ENCODE measurements at regions not wholly inside any gene's neighbourhood (a gene's known extent, or its start where the extent isn't known, plus 50 kb on each side); places are given as distances from the start of the nearest gene placed in this dataset.
A peak's percentile ranks its signal among the peaks of the same experiment; 100 is the strongest.

- peak; percentile 20; the same call in 1 of the 2 replicates for TF ChIP-seq POLR2AphosphoS5 (IDR thresholded peaks at IDR 0.05; ENCODE audit: control insufficient read depth, insufficient read depth, low read depth, low read length)
- TF ChIP-seq KDM1A (IDR thresholded peaks at IDR 0.05): peak; percentile 45 to 48
- no peak for TF ChIP-seq SREBF2 (CRISPR knock-in tag; IDR thresholded peaks at IDR 0.05)
- TF ChIP-seq TCF3 (CRISPR knock-in tag; IDR thresholded peaks at IDR 0.05): peak; percentile 58
- peak; percentile 65 for TF ChIP-seq CBFA2T2 (conservative IDR thresholded peaks at IDR 0.05)
- TF ChIP-seq NFIC (IDR thresholded peaks at IDR 0.05): peak; percentile 68
Observed at GRCh38 chr4:23485801-23486200, 404.0 kb downstream of the PPARGC1A start (continued).

- Histone ChIP-seq H3K36me3 (ENCODE audit: control insufficient read depth, insufficient read depth, low read length) (no peaks in the 10 kb centered on the region), H3K4me3 (no peak overlapping the region), H3K9ac (ENCODE audit: insufficient read depth in 1 of 2, low read depth in 2 of 2, low read length in 2 of 2) (no peak overlapping the region), H3K4me1 (replicated peaks in 1 of 2; ENCODE audit: control insufficient read depth in 2 of 2, insufficient read depth in 2 of 2, low read length in 2 of 2) (no peaks in the 10 kb centered on the region), H3K9me3 (replicated peaks; ENCODE audit: control insufficient read depth, insufficient read depth, low read depth, low read length) (no peaks in the 10 kb centered on the region), H4K20me1 (replicated peaks; ENCODE audit: control insufficient read depth, insufficient read depth, low read length) (no peaks in the 10 kb centered on the region), H3K79me2 (ENCODE audit: control insufficient read depth, insufficient read depth, low read length) (no peaks in the 10 kb centered on the region), H2AFZ (ENCODE audit: low read depth, low read length) (no peak overlapping the region), H3K4me2 (ENCODE audit: insufficient read depth, low read length) (no peak overlapping the region), H3K9me1 (ENCODE audit: control insufficient read depth, insufficient read depth, low read length) (no peaks in the 10 kb centered on the region), H3K27ac (ENCODE audit: extremely low read depth, low read depth, low read length) (no peak overlapping the region), H3K27me3 (ENCODE audit: control insufficient read depth in 2 of 2, insufficient read depth in 2 of 2, low read length in 2 of 2) (no peaks in the 10 kb centered on the region)
- ChIA-PET CTCF (ENCODE audit: low intra/inter-chr PET ratio) (no interaction called here), POLR2A (no interaction called here)
- BruUV-seq (replicated peaks): no TSS peak
- no peak for TF ChIP-seq RBM25 (IDR thresholded peaks at IDR 0.05; ENCODE audit: low read depth, low read length, severe bottlenecking)
- no peak for TF ChIP-seq CC2D1A (IDR thresholded peaks at IDR 0.05)
- no peak for TF ChIP-seq ARID4B (CRISPR knock-in tag; IDR thresholded peaks at IDR 0.05)
- DNase-seq (ENCODE audit: extremely low read depth in 1 of 4, low spot score in 3 of 4) (no peak), ATAC-seq (no peak), FAIRE-seq (no peak)
- intact Hi-C loops (cut with micrococcal nuclease): no loop called here
- 8% methylated on average over 4 of the region's 4 CpGs for WGBS (ENCODE audit: insufficient coverage, low coverage, missing lambda C conversion rate)
- in situ Hi-C loops (cut with MboI): no loop called here
Observed at GRCh38 chr4:23484689-23485088, 405.2 kb downstream of the PPARGC1A start.

Measured in K562 (cell line).